Stomach (tissue), 8 donors: ENCODE measurements at regions not wholly inside any gene's neighbourhood (a gene's known extent, or its start where the extent isn't known, plus 50 kb on each side); places are given as distances from the start of the nearest gene placed in this dataset.
A peak's percentile ranks its signal among the peaks of the same experiment; 100 is the strongest.

Experiments used
- DNase-seq, 2 donors: peaks; one replicate each; pipeline versions ENCODE4 v3.0.0 to v3.0.0-alpha.2; 2013 to 2019
- H3K27ac ChIP-seq, 5 donors: fragments of 200-600 bp in 4 of 5; sonication (generic) in 4 of 5; one replicate each; pipeline ENCODE4 v1.5.1; 2013 to 2019; ENCODE audit warnings: mild to moderate bottlenecking in 1 of 5, moderate library complexity in 1 of 5
- H3K27me3 ChIP-seq, 3 donors: fragments of 200-600 bp; sonication (generic); one replicate each; pipeline ENCODE4 v1.5.1; 2017 to 2019; ENCODE audit warnings: mixed run types in 1 of 3
- H3K36me3 ChIP-seq, 4 donors: fragments of 200-600 bp; sonication (generic); 1 replicate in 3 of 4; 2 replicates in 1 of 4; pipeline ENCODE4 v1.5.1; 2016 to 2019
- H3K4me1 ChIP-seq, 4 donors: fragments of 200-600 bp; sonication (generic); one replicate each; pipeline ENCODE4 v1.5.1; 2016 to 2019
- H3K4me3 ChIP-seq, 4 donors: fragments of 200-600 bp; sonication (generic) in 3 of 4; one replicate each; pipeline ENCODE4 v1.5.1; 2016 to 2019; ENCODE audit warnings: mild to moderate bottlenecking in 1 of 4
- H3K9me3 ChIP-seq, 4 donors: fragments of 200-600 bp; sonication (generic); one replicate each; pipeline ENCODE4 v1.5.1; 2016 to 2019
- CTCF ChIP-seq, 7 experiments: fragments of 450-650 bp in 4 of 7; fragments of 200-600 bp in 3 of 7; sonication (generic) in 3 of 7; IDR thresholded peaks; one replicate each; pipeline ENCODE4 v1.5.1; 2016 to 2019; ENCODE audit warnings: antibody characterized with exemption in 7 of 7, control low read depth in 2 of 7, mild to moderate bottlenecking in 1 of 7
- EP300 ChIP-seq: sonication (generic); formaldehyde crosslinking; IDR thresholded peaks from one replicate; pipeline ENCODE4 v1.6.1; 2017; ENCODE audit warnings: antibody characterized with exemption
- POLR2A ChIP-seq, 4 donors: fragments of 450-650 bp; IDR thresholded peaks; one replicate each; pipeline ENCODE4 v1.6.1; 2016; ENCODE audit warnings: antibody characterized with exemption in 4 of 4, control low read depth in 2 of 4, mild to moderate bottlenecking in 1 of 4, moderate library complexity in 1 of 4
- POLR2AphosphoS5 ChIP-seq, 3 donors: sonication (generic); formaldehyde crosslinking; IDR thresholded peaks; one replicate each; pipeline ENCODE4 v1.6.1; 2016; ENCODE audit warnings: antibody characterized with exemption in 3 of 3
- WGBS, 5 donors: extraction: QIAGEN DNeasy Blood & Tissue Kit in 3 of 5; methylation state at CpG; one replicate each; pipeline versions ENCODE4 v1.1.5 to v1.1.7; 2013 to 2018; 5-methylcytosine and 5-hydroxymethylcytosine counted together
- intact Hi-C: fragments of 100-400 bp; cut with DNase I; formaldehyde crosslinking; loops from one replicate; pipeline ENCODE4 v1.15.1; 2023; ENCODE audit warnings: low total_unique reads
- donor health status: healthy with polysubstance abuse.
- donor health status: Bipolar disorder and iron deficiency.
- donor health status: healthy.

- intact Hi-C loops, result no loop called here
Observed at GRCh38 chr9:91158286-91158685, 203.4 kb downstream of the AUH start.

GRCh38 chr9:91158946-91159345 is 202.8 kb downstream of the AUH start:
- intact Hi-C loops, result no loop called here
- DNase-seq, result no peak
- 81 to 97% (median 88%) methylated on average over 3 of the region's 3 CpGs for WGBS, 5 donors

More at GRCh38 chr9:91158286-91158685, 203.4 kb downstream of the AUH start:
- H3K27ac ChIP-seq, result no peak overlapping the region
- no peak for DNase-seq
- H3K4me1 ChIP-seq, result peaks cover 7 to 24% (median 15%) of the 10 kb centered on the region in 4 donors
- 73 to 93% (median 78%) methylated on average over 6 of the region's 6 CpGs for WGBS, 5 donors
- H3K36me3 ChIP-seq, result no peaks in the 10 kb centered on the region
- no peaks in the 10 kb centered on the region for H3K9me3 ChIP-seq
- H3K27me3 ChIP-seq, result no peaks in the 10 kb centered on the region
- H3K4me3 ChIP-seq, result no peak overlapping the region
- TF ChIP-seq EP300 (no peak), POLR2AphosphoS5 (IDR thresholded peaks at IDR 0.05) (no peak), POLR2A (IDR thresholded peaks at IDR 0.05) (no peak), CTCF (IDR thresholded peaks at IDR 0.05) (no peak)

GRCh38 chr9:91159664-91160121 is 202.0 kb downstream of the AUH start:
- intact Hi-C loops, result no loop called here
- H3K36me3 ChIP-seq, result no peaks in the 10 kb centered on the region

More at GRCh38 chr9:91158946-91159345, 202.8 kb downstream of the AUH start:
- Histone ChIP-seq H3K36me3 (no peaks in the 10 kb centered on the region), H3K4me1 (peaks cover 8 to 30% (median 19%) of the 10 kb centered on the region in 4 donors), H3K27ac (peak overlapping the region in 1 of 5 donors; percentile 75), H3K4me3 (no peak overlapping the region), H3K27me3 (no peaks in the 10 kb centered on the region), H3K9me3 (no peaks in the 10 kb centered on the region)
- TF ChIP-seq EP300 (no peak), POLR2A (IDR thresholded peaks at IDR 0.05) (no peak), CTCF (IDR thresholded peaks at IDR 0.05) (no peak), POLR2AphosphoS5 (IDR thresholded peaks at IDR 0.05) (no peak)

GRCh38 chr9:91160181-91160580 is 201.5 kb downstream of the AUH start:
- intact Hi-C loops, result no loop called here
- 53 to 77% (median 72%) methylated on average over 6 to 22 of the region's 22 CpGs for WGBS, 5 donors

More at GRCh38 chr9:91159664-91160121, 202.0 kb downstream of the AUH start:
- DNase-seq, result peak; percentile 41 to 90
- TF ChIP-seq POLR2AphosphoS5 (IDR thresholded peaks at IDR 0.05) (no peak), CTCF (IDR thresholded peaks at IDR 0.05) (no peak), POLR2A (IDR thresholded peaks at IDR 0.05) (no peak), EP300 (no peak)
- Histone ChIP-seq H3K4me1 (peaks cover 15 to 38% (median 23%) of the 10 kb centered on the region in 4 donors), H3K27me3 (no peaks in the 10 kb centered on the region), H3K27ac (peak overlapping the region in 4 of 5 donors; percentile 15 to 75 (median 55)), H3K9me3 (no peaks in the 10 kb centered on the region), H3K4me3 (peak overlapping the region; percentile 6 to 26 (median 10))
- WGBS, 5 donors, result 29 to 50% (median 42%) methylated on average over 25 to 27 of the region's 27 CpGs

More at GRCh38 chr9:91160181-91160580, 201.5 kb downstream of the AUH start:
- H3K4me3 ChIP-seq, result peak overlapping the region; percentile 6 to 26 (median 10)
- no peaks in the 10 kb centered on the region for H3K9me3 ChIP-seq
- no peaks in the 10 kb centered on the region for H3K27me3 ChIP-seq
- no peak for DNase-seq
- peak overlapping the region in 3 of 5 donors; percentile 53 to 75 (median 57) for H3K27ac ChIP-seq
- peaks cover 15 to 43% (median 28%) of the 10 kb centered on the region in 4 donors for H3K4me1 ChIP-seq
- H3K36me3 ChIP-seq, result no peaks in the 10 kb centered on the region
- TF ChIP-seq POLR2AphosphoS5 (IDR thresholded peaks at IDR 0.05) (no peak), POLR2A (IDR thresholded peaks at IDR 0.05) (no peak), EP300 (no peak), CTCF (IDR thresholded peaks at IDR 0.05) (no peak)
